ENCODE measurements at regions not wholly inside any gene's neighbourhood (a gene's known extent, or its start where the extent isn't known, plus 50 kb on each side); places are given as distances from the start of the nearest gene placed in this dataset.
"Not testable (repeated sequence)": the region's sequence is repeated elsewhere in the genome, so short reads cannot be mapped to it uniquely, and the experiment has no call there.

GRCh38 chr3:80334534-80334933 is 566.7 kb upstream of the ROBO1 start:
- DNase-seq (ENCODE audit: low spot score): no peak

- DNase-seq (ENCODE audit: low spot score): no peak
These were observed 563.8 kb upstream of the ROBO1 start for GRCh38 chr3:80331494-80332170.

- DNase-seq (ENCODE audit: low spot score): not testable (repeated sequence)
These were observed 546.7 kb upstream of the ROBO1 start for GRCh38 chr3:80314541-80314940.

GRCh38 chr3:80308637-80309036 is 540.8 kb upstream of the ROBO1 start:
- no peak for DNase-seq (ENCODE audit: low spot score)

- no peak for DNase-seq (ENCODE audit: low spot score)
These were observed 540.0 kb upstream of the ROBO1 start for GRCh38 chr3:80307844-80308243.

GRCh38 chr3:80297720-80298119 is 529.9 kb upstream of the ROBO1 start:
- no peak for DNase-seq (ENCODE audit: low spot score)

- DNase-seq (ENCODE audit: low spot score): no peak
These were observed 517.6 kb upstream of the ROBO1 start for GRCh38 chr3:80285388-80285787.

- DNase-seq (ENCODE audit: low spot score): no peak
These were observed 516.0 kb upstream of the ROBO1 start for GRCh38 chr3:80283783-80284182.

- no peak for DNase-seq (ENCODE audit: low spot score)
These were observed 510.3 kb upstream of the ROBO1 start for GRCh38 chr3:80278056-80278455.

GRCh38 chr3:80275120-80275519 is 507.3 kb upstream of the ROBO1 start:
- no peak for DNase-seq (ENCODE audit: low spot score)

GRCh38 chr3:80263260-80263659 is 495.5 kb upstream of the ROBO1 start:
- no peak for DNase-seq (ENCODE audit: low spot score)

GRCh38 chr3:80261082-80261481 is 493.3 kb upstream of the ROBO1 start:
- no peak for DNase-seq (ENCODE audit: low spot score)

GRCh38 chr3:80259736-80260135 is 491.9 kb upstream of the ROBO1 start:
- DNase-seq (ENCODE audit: low spot score): no peak

- no peak for DNase-seq (ENCODE audit: low spot score)
These were observed 484.3 kb upstream of the ROBO1 start for GRCh38 chr3:80252113-80252512.

GRCh38 chr3:80247766-80248165 is 480.0 kb upstream of the ROBO1 start:
- no peak for DNase-seq (ENCODE audit: low spot score)

- no peak for DNase-seq (ENCODE audit: low spot score)
These were observed 476.6 kb upstream of the ROBO1 start for GRCh38 chr3:80244390-80244789.

- DNase-seq (ENCODE audit: low spot score): no peak
These were observed 474.0 kb upstream of the ROBO1 start for GRCh38 chr3:80241791-80242190.

GRCh38 chr3:80239301-80239700 is 471.5 kb upstream of the ROBO1 start:
- DNase-seq (ENCODE audit: low spot score): no peak

GRCh38 chr3:80238606-80239005 is 470.8 kb upstream of the ROBO1 start:
- no peak for DNase-seq (ENCODE audit: low spot score)

- DNase-seq (ENCODE audit: low spot score): no peak
These were observed 470.4 kb upstream of the ROBO1 start for GRCh38 chr3:80238152-80238551.

- no peak for DNase-seq (ENCODE audit: low spot score)
These were observed 466.9 kb upstream of the ROBO1 start for GRCh38 chr3:80234706-80235105.

GRCh38 chr3:80233576-80233975 is 465.8 kb upstream of the ROBO1 start:
- no peak for DNase-seq (ENCODE audit: low spot score)

- no peak for DNase-seq (ENCODE audit: low spot score)
These were observed 465.0 kb upstream of the ROBO1 start for GRCh38 chr3:80232760-80233159.

GRCh38 chr3:80230962-80231361 is 463.2 kb upstream of the ROBO1 start:
- no peak for DNase-seq (ENCODE audit: low spot score)

Data from A172 (cell line).